Suprapubic skin (tissue), 4 donors: ENCODE measurements at regions not wholly inside any gene's neighbourhood (a gene's known extent, or its start where the extent isn't known, plus 50 kb on each side); places are given as distances from the start of the nearest gene placed in this dataset.
"Not testable (repeated sequence)": the region's sequence is repeated elsewhere in the genome, so short reads cannot be mapped to it uniquely, and the experiment has no call there.

Experiments
- DNase-seq, 2 donors: peaks; one replicate each; pipeline ENCODE4 v3.0.0-alpha.2; 2019; ENCODE audit warnings: low spot score in 2 of 2
- H3K27ac ChIP-seq: fragments of 200-600 bp; sonication (generic); one replicate; pipeline ENCODE4 v1.5.1; 2019
- H3K27me3 ChIP-seq: fragments of 200-600 bp; sonication (generic); one replicate; pipeline ENCODE4 v1.5.1; 2019
- H3K36me3 ChIP-seq: fragments of 200-600 bp; sonication (generic); one replicate; pipeline ENCODE4 v1.5.1; 2019
- H3K4me1 ChIP-seq: fragments of 200-600 bp; sonication (generic); one replicate; pipeline ENCODE4 v1.5.1; 2019
- H3K4me3 ChIP-seq: fragments of 200-600 bp; sonication (generic); one replicate; pipeline ENCODE4 v1.5.1; 2019; ENCODE audit warnings: mild to moderate bottlenecking
- H3K9me3 ChIP-seq: fragments of 200-600 bp; sonication (generic); one replicate; pipeline ENCODE4 v1.5.1; 2019
- CTCF ChIP-seq, 2 donors: fragments of 200-600 bp in 1 of 2; fragments of 450-650 bp in 1 of 2; sonication (generic) in 1 of 2; IDR thresholded peaks; one replicate each; pipeline ENCODE4 v1.5.1; 2016 to 2019; ENCODE audit warnings: antibody characterized with exemption in 2 of 2, mild to moderate bottlenecking in 1 of 2, moderate library complexity in 1 of 2
- EP300 ChIP-seq: sonication (generic); formaldehyde crosslinking; IDR thresholded peaks from one replicate; pipeline ENCODE4 v1.6.1; 2017; ENCODE audit warnings: antibody characterized with exemption
- POLR2A ChIP-seq, 2 donors: fragments of 450-650 bp; IDR thresholded peaks; one replicate each; pipeline ENCODE4 v1.6.1; 2017; ENCODE audit warnings: antibody characterized with exemption in 2 of 2, mild to moderate bottlenecking in 2 of 2, moderate library complexity in 2 of 2
- POLR2AphosphoS5 ChIP-seq, 3 donors: sonication (generic); formaldehyde crosslinking; IDR thresholded peaks; one replicate each; pipeline ENCODE4 v1.6.1; 2017; ENCODE audit warnings: antibody characterized with exemption in 3 of 3
- WGBS: methylation state at CpG from one replicate; pipeline ENCODE4 v1.1.5; 2018; 5-methylcytosine and 5-hydroxymethylcytosine counted together

- H3K27me3 ChIP-seq: no peaks in the 10 kb centered on the region
- H3K27ac ChIP-seq: no peak overlapping the region
- no peaks in the 10 kb centered on the region for H3K36me3 ChIP-seq
- WGBS: 96% methylated on average over 1 of the region's 1 CpG
- no peak overlapping the region for H3K4me3 ChIP-seq
- H3K9me3 ChIP-seq: no peaks in the 10 kb centered on the region
- peaks cover 13% of the 10 kb centered on the region for H3K4me1 ChIP-seq
- DNase-seq: no peak
- TF ChIP-seq EP300 (no peak), POLR2AphosphoS5 (IDR thresholded peaks at IDR 0.05) (no peak), CTCF (IDR thresholded peaks at IDR 0.05) (no peak), POLR2A (IDR thresholded peaks at IDR 0.05) (no peak)
These were observed 67.7 kb upstream of the IFNGR1 start for GRCh38 chr6:137286916-137287315.

DNA sequence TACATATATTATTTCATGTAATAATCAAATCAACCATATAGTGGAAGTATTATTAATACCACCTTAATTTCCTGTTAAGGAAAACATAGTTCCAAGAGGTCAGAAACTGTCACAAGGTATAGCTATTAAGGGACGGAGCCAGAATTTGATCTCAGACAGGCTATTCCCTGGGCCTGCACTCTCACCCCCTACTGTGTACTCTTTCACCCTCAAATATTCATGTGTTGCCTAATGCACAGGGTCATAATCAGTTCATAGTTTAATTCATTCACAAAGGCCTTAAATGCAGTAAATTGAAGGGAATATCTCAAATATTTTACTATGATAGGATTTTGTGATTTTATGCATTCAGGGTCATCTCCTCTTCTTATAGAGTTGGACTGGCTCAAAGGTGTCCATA, 67.2 kb upstream of the IFNGR1 start:
- peaks cover 8% of the 10 kb centered on the region for H3K4me1 ChIP-seq
- H3K9me3 ChIP-seq: no peaks in the 10 kb centered on the region
- no peak overlapping the region for H3K4me3 ChIP-seq
- WGBS: 100% methylated on average over 1 of the region's 1 CpG
- no peaks in the 10 kb centered on the region for H3K36me3 ChIP-seq
- no peaks in the 10 kb centered on the region for H3K27me3 ChIP-seq
- DNase-seq: no peak
- TF ChIP-seq POLR2A (IDR thresholded peaks at IDR 0.05) (no peak), POLR2AphosphoS5 (IDR thresholded peaks at IDR 0.05) (no peak), CTCF (IDR thresholded peaks at IDR 0.05) (no peak), EP300 (no peak)
- no peak overlapping the region for H3K27ac ChIP-seq

DNA sequence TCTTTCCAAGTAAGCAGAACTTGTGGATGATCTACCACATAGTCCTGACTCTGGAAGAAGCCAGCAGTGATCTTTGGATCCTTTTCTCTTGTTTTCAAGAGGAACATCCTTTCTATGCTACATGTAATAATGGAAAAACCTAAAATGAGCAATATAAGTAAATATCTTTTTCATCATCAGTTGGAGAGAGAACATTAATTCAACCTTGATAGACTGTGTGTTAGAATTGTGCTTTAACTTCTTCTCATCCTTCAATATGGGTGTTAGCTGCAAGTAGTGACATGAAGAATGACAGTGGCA, 65.6 kb upstream of the IFNGR1 start:
- Histone ChIP-seq H3K36me3 (no peaks in the 10 kb centered on the region), H3K27me3 (no peaks in the 10 kb centered on the region), H3K27ac (no peak overlapping the region), H3K9me3 (no peaks in the 10 kb centered on the region), H3K4me1 (no peaks in the 10 kb centered on the region), H3K4me3 (no peak overlapping the region)
- no peak for DNase-seq
- TF ChIP-seq POLR2A (IDR thresholded peaks at IDR 0.05) (no peak), EP300 (no peak), CTCF (IDR thresholded peaks at IDR 0.05) (no peak), POLR2AphosphoS5 (IDR thresholded peaks at IDR 0.05) (no peak)

DNA sequence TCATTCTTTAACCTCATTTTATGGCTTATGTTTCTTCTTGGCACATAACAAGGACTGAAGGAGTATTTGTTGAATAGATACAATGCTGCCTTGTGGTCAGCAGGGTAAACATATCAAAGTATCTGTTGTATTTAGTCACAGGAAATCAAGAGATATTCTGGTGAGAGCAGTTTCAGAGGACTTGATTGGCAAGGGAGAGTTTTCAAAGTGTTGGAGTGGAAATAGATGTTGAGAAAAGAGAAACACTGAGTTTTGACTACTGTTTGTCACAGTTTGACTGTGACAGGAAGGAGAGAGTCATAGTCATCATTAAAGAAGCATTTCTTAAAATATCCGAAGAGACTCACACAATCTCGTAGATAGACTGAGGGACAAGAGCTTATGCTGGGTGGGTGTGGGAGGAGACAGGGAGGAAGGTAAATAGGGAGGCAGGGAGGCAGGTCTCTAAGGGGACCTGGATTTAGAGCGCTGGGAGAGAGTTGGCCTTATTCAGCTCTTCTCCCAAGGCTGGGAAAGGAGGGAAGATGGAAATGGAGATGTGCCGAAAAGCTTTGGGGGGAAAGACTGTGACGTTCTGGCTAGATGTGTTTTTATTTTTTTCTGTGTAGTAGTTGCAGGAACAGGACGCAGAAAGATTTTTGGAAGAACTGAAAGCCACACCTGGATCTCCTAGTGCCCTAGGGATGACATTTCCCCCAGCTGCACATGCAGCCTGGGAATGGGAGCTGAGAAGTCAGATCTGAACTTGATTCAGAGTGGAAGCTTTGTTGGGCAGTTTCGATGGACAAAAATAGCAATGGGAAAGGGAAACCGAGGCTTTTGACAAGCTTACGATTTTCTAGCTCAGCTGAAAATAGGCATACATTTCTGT, 65.0 kb upstream of the IFNGR1 start:
- no peak for DNase-seq
- TF ChIP-seq CTCF (IDR thresholded peaks at IDR 0.05): no peak
- no peak for TF ChIP-seq POLR2A (IDR thresholded peaks at IDR 0.05)
- no peak for TF ChIP-seq EP300
- no peak for TF ChIP-seq POLR2AphosphoS5 (IDR thresholded peaks at IDR 0.05)
- H3K36me3 ChIP-seq: no peaks in the 10 kb centered on the region
- H3K9me3 ChIP-seq: no peaks in the 10 kb centered on the region
- no peaks in the 10 kb centered on the region for H3K27me3 ChIP-seq
- WGBS: 37% methylated on average over 9 of the region's 9 CpGs
- H3K4me1 ChIP-seq: no peaks in the 10 kb centered on the region
- H3K27ac ChIP-seq: no peak overlapping the region
- H3K4me3 ChIP-seq: no peak overlapping the region

DNA sequence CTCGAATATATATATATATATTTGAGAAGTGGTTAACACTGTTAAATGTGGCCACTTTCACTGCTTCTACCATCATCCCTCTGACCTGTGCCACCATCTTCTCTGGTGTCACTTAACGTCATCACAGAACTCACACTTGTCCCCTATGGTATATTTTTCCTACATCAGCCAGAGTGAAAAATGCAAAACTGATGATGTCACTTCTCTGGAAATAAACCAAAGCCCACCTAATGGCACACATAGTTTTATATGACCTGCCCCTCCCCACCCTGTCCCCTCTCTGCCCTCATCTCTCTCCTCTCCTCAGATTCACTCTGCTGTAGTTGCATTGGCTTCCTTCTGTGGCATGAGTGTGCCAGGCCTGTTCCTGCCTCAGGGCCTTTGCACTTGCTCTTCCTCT, 63.9 kb upstream of the IFNGR1 start:
- no peak for DNase-seq
- 48% methylated on average over 2 of the region's 2 CpGs for WGBS
- no peak for TF ChIP-seq EP300
- TF ChIP-seq POLR2AphosphoS5 (IDR thresholded peaks at IDR 0.05): no peak
- Histone ChIP-seq H3K27me3 (no peaks in the 10 kb centered on the region), H3K9me3 (no peaks in the 10 kb centered on the region), H3K36me3 (no peaks in the 10 kb centered on the region), H3K4me3 (no peak overlapping the region), H3K27ac (no peak overlapping the region), H3K4me1 (no peaks in the 10 kb centered on the region)

- no peak for TF ChIP-seq CTCF (IDR thresholded peaks at IDR 0.05)
- TF ChIP-seq EP300: no peak
- Histone ChIP-seq H3K4me3 (no peak overlapping the region), H3K9me3 (no peaks in the 10 kb centered on the region), H3K27me3 (no peaks in the 10 kb centered on the region), H3K4me1 (no peaks in the 10 kb centered on the region), H3K36me3 (no peaks in the 10 kb centered on the region), H3K27ac (no peak overlapping the region)
- 72% methylated on average over 8 of the region's 8 CpGs for WGBS
- no peak for DNase-seq
These were observed 63.1 kb upstream of the IFNGR1 start for GRCh38 chr6:137282254-137282653.

GRCh38 chr6:137279279-137279678, 60.1 kb upstream of the IFNGR1 start:
- H3K27ac ChIP-seq, H3K4me3 ChIP-seq, H3K36me3 ChIP-seq, DNase-seq, H3K27me3 ChIP-seq, H3K4me1 ChIP-seq, H3K9me3 ChIP-seq: not testable (repeated sequence)
- WGBS: 85% methylated on average over 4 of the region's 4 CpGs
